ENCODE measurements at regions not wholly inside any gene's neighbourhood (a gene's known extent, or its start where the extent isn't known, plus 50 kb on each side); places are given as distances from the start of the nearest gene placed in this dataset.

DNA sequence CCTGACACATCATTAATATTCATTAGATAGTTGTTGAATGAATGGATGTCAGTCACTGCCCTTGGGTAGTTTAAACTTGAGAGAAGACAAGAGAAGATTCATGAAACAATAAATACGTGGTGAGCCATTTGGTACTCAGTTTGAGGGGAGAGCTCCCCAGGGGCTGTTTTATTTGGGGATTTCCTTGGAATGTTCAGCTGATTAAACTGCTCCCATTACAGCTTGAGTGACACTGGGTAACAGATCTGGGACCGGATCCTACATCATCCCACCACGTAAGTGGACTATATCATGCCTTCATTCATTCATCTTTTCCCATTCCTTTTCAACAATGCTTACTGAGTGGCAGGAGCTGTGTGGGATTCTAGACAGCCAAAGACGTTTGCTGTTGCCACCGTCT lies 162.0 kb downstream of the FAT3 start:
- no peak for DNase-seq

DNA sequence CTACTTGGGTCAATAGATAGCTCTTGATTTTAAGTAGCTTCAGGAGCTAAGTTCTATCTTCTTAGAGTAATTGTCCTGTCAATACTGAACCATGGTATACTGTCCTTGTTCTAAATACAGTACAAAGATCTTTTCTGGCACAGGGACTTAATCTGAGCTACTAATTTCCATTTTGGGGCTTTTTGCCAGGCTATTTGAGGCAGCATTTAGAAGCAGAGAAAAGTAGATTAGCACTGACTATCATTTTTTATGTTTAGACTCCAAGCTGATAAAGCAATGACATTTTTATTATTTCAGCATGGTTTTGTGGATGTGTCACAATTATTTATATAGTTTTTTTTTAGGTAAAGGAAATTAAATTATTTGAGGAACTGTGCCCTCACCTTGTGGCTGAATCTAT lies 163.2 kb downstream of the FAT3 start:
- DNase-seq, result no peak

- no peak for DNase-seq
Measured at GRCh38 chr11:92388380-92388779, 163.8 kb downstream of the FAT3 start.

DNA sequence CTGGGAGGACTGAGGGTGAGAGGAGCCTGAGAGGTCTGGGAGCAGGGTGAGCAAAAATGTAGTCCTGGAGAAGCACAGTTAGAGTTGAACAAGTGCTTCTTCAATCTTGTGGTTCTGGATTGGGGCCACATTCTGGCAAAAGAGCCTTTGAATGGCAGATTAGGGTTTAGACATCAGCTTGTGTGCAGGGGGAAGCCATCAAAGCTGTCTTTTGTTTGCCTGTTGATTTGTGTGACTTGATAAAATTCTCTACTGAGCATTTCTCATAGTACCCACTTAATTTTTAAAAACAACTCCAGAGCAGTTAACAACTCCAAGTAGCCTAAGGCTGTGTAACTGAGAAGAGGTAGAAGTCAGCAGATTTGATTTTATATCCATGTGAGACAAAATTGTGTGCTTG lies 166.2 kb downstream of the FAT3 start:
- DNase-seq, result no peak

- DNase-seq, result no peak
Measured at GRCh38 chr11:92391364-92391763, 166.7 kb downstream of the FAT3 start.

- no peak for DNase-seq
Measured at GRCh38 chr11:92391808-92392207, 167.2 kb downstream of the FAT3 start.

GRCh38 chr11:92393218-92393617 lies 168.6 kb downstream of the FAT3 start:
- DNase-seq, result no peak

- no peak for DNase-seq
Measured at GRCh38 chr11:92396133-92396532, 171.5 kb downstream of the FAT3 start.

DNA sequence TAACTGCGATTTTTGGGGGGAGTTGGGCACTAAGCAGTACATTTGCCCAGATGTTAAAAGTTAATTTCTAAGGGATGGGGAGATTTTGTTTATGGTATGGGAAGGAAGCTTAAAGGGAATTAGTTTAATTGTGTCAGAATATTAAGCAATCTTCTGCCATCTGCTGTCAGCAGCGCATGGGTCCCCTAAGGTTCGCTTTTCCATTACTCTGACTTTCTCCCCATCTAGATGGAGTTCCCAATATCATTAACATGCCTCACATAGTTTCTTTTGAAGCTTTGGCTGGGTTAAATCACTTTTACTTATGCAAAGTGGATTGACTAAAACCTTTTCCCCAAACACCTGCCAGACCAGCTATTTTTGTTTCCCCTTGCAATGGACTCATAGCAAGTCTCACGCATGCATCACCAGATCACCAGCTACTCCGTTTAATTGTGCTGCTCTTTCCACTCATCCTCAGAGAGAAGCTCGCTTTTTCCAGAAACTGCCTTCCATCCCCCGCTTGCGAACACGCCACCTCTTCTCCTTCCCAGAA lies 172.7 kb downstream of the FAT3 start:
- DNase-seq, result no peak

GRCh38 chr11:92399705-92400104 lies 175.1 kb downstream of the FAT3 start:
- DNase-seq, result no peak

DNA sequence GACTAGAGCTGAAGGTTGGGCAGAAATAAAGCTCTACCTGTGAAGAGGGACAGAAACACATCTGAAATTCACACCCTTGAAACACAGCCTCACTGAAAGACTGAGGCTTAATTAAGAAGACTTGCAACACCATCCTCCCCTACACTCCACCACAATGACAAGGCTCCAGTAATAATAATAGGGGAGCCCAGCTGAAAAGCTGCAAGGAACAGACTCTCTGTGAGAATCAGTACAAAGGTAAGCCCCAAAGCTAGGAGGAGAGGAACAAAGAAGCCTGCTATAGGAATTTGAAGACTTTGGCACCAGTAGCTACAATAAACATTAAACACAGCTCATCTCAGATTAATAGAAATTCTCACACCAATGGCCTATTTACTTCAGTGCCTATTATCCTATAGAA lies 176.9 kb downstream of the FAT3 start:
- DNase-seq, result no peak

DNA sequence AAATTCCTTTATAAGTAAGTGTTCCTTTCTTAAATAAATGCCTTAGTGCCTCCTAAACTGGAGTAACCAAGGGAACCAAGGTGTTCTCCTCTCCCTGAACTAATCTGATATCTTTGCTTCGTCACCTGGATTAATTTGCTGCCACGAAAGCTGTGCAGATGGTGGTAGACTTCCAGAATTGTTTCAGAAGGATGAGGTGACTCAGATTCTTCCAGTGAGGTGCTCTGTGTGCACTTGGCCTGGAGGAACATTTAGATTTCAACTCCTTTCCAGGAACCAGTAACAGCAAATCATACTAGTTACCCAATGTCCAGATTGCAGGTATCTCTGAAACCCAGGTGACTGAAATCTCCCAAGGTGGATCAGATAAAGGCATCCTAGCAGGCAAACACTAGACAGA lies 181.9 kb downstream of the FAT3 start:
- no peak for DNase-seq

DNA sequence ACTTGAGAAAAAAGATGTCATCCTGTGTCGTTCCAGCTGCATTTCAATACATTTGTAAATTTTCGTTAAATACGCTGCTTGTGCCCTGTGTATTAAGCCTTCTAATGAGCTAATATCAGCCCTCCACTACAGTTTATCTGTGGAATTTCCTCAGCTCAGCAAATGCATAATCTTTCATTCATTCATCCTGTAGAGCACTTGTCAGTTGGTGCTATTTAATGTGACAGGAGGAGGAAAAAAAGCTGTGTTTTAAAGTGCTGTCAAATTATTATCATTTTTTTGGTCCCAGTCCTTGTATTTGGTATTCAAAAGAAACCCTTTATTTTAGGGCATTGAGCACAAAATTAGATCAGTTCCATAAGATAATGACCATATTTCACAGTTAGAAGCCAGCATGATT lies 184.7 kb downstream of the FAT3 start:
- no peak for DNase-seq

DNA sequence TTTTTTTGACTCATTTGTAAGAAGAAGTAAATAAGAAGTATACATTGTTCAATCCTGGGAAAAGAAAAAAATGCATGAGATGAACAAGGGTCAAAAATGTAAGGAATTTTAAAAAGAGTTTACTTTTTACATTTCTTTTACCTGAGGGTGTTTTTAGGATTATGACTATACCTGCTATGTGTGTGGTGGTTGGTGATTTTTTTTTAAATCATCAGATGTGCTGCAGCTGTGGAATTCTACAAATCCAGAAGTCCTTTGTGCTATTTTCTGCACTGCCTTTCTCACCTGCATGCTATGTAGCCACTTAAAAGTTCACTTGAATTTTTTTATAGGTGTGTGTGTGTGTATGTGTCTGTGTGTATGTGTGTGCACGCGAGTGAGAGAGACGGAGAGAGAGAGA lies 185.3 kb downstream of the FAT3 start:
- DNase-seq, result no peak

DNA sequence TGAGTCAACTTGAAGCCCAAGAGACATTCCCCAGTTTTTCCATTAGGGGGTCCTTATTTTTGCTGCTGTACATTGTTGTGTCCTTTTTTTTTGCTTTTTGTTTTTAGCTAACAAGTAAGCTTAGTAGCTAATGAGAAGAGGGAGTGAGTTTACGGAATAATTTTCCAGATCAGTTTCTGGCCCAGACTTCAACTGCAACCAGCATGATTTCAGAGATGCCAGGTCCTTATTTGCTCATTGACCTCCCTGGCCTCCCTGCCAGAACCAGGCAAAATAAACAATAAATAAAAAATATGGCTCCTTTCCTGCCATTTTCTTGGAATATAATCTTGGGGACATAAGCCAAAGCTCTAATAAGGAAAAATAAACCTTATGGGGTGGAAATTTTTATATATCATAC lies 185.9 kb downstream of the FAT3 start:
- DNase-seq, result no peak

GRCh38 chr11:92411431-92411830 lies 186.8 kb downstream of the FAT3 start:
- no peak for DNase-seq

- no peak for DNase-seq
Measured at GRCh38 chr11:92413757-92414513, 189.3 kb downstream of the FAT3 start.

DNA sequence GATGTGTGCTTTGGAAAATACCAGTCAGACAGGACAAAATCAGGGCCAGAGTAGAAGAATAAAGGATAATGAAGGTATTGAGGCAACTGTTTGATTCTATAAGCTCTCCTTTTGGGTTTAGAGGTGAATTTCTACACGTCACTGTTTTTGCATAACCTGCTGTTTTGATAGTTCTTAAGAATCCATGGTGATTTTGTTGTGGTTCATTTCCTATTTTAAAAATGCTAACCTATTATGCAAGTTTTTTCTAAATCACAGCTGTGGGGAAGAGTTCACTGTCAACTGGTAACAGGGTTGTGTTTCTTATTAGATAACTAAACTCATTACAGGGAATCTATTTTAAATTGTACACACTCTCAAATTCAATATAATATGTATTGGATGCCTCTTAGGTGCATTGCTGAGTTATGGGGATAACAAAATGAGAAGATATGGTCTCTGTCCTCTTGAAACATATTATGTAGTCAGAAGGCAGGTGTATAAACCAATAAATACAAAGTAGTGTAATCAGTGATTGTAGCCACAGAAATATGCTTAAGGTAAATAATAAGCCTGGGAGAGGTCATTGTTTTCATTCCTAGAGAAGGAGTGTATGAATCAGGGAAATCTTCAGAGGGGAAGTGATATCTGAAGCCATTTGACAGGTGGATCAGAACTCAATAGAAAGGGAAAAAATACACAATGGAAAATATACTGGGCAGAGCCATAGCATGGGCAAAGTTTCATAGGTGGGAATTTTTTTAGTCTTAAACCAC lies 192.5 kb downstream of the FAT3 start:
- DNase-seq, result no peak

GRCh38 chr11:92423115-92424034 lies 198.8 kb downstream of the FAT3 start:
- DNase-seq, result no peak

DNA sequence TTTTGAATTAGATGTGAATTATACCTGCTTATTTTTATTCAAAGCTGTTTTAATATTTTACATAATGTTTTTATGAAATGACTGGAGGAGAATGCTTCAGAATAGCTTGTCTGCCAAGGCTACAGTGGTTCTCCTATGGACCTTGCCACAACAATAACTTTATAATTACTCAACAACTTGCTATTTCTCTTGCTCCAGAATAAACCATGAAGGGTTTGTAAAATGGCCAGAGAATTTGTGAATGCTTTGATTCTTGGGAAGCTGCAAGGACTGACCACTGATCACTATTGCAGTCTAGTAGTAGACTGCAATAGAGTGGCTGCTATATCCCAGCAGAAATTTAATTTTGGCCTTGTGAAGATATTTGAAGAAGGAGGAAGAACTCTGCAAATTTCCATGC lies 199.7 kb downstream of the FAT3 start:
- DNase-seq, result no peak

- no peak for DNase-seq
Measured at GRCh38 chr11:92425127-92425526, 200.5 kb downstream of the FAT3 start.

DNA sequence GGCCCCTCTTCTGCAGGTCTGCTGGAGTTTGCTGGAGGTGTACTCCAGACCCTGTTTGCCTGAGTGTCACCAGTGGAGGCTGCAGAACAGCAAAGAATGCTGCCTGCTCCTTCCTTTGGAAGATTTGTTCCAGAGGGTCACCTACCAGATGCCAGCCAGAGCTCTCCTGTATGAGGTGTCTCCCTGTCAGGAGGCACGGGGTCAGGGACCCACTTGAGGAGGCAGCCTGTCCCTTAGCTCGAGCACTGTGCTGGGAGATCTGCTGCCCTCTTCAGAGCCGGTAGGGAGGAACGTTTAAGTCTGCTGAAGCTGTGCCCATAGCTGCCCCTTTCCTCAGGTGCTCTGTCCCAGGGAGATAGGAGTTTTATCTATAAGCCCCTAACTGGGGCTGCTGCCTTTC lies 207.9 kb downstream of the FAT3 start:
- no peak for DNase-seq
